ENCODE measurements at regions not wholly inside any gene's neighbourhood (a gene's known extent, or its start where the extent isn't known, plus 50 kb on each side); places are given as distances from the start of the nearest gene placed in this dataset.

GRCh38 chr7:49295146-49295545 lies 370.8 kb downstream of the CDC14C start:
- H3K4me1 Mint-ChIP-seq: peaks cover 9% of the 10 kb centered on the region
- H3K27ac Mint-ChIP-seq: no peak overlapping the region
- DNase-seq (ENCODE audit: low spot score) (no peak), ATAC-seq (no peak)
- ChIA-PET CTCF (no interaction called here), POLR2A (no interaction called here)
- no peaks in the 10 kb centered on the region for H3K27me3 Mint-ChIP-seq (ENCODE audit: low read depth)
- TF ChIP-seq ELF4 (CRISPR knock-in tag; IDR thresholded peaks at IDR 0.05; ENCODE audit: low read depth) (no peak), ZNF416 (CRISPR knock-in tag; IDR thresholded peaks at IDR 0.05) (no peak), AR (CRISPR knock-in tag; IDR thresholded peaks at IDR 0.05) (no peak), ZNF671 (CRISPR knock-in tag; IDR thresholded peaks at IDR 0.05) (no peak), PRRX2 (CRISPR knock-in tag; IDR thresholded peaks at IDR 0.05) (no peak), NFATC4 (CRISPR knock-in tag; IDR thresholded peaks at IDR 0.05) (no peak), CREM (CRISPR knock-in tag; IDR thresholded peaks at IDR 0.05) (no peak), FOXP4 (CRISPR knock-in tag; IDR thresholded peaks at IDR 0.05) (no peak), ATF3 (CRISPR knock-in tag; conservative IDR thresholded peaks at IDR 0.05) (no peak), ZMAT4 (CRISPR knock-in tag; IDR thresholded peaks at IDR 0.05) (no peak), ZNF232 (CRISPR knock-in tag; IDR thresholded peaks at IDR 0.05) (no peak), E2F4 (CRISPR knock-in tag; IDR thresholded peaks at IDR 0.05; ENCODE audit: borderline replicate concordance, low read depth) (no peak), SP1 (CRISPR knock-in tag; conservative IDR thresholded peaks at IDR 0.05) (no peak), ERG (CRISPR knock-in tag; IDR thresholded peaks at IDR 0.05) (no peak), KAT7 (CRISPR knock-in tag; IDR thresholded peaks at IDR 0.05; ENCODE audit: borderline replicate concordance) (no peak), NFE2L1 (CRISPR knock-in tag; IDR thresholded peaks at IDR 0.05) (no peak), AFF4 (CRISPR knock-in tag; IDR thresholded peaks at IDR 0.05; ENCODE audit: borderline replicate concordance) (no peak), NR1H2 (CRISPR knock-in tag; IDR thresholded peaks at IDR 0.05) (no peak)
- H3K9me3 Mint-ChIP-seq: peaks cover 23% of the 10 kb centered on the region
- H3K36me3 Mint-ChIP-seq: peaks cover 8% of the 10 kb centered on the region; the same call in 1 of the 2 replicates
- H3K4me3 Mint-ChIP-seq: no peak overlapping the region
